Memory B cell (primary cell): ENCODE measurements at regions not wholly inside any gene's neighbourhood (a gene's known extent, or its start where the extent isn't known, plus 50 kb on each side); places are given as distances from the start of the nearest gene placed in this dataset.

Source experiments
- ATAC-seq: fragments of 150-1000 bp; cut with Tn5 transposase; 2 replicates; pipeline ENCODE4 v1.10.0; 2021; ENCODE audit warnings: low read depth, mild to moderate bottlenecking, moderate library complexity
- DNase-seq, 2 donors: peaks; one replicate each; pipeline ENCODE4 v3.0.0; 2022; ENCODE audit warnings: low spot score in 2 of 2
- H3K27ac Mint-ChIP-seq: one replicate; pipeline ENCODE4 v1.8.0; 2022; ENCODE audit warnings: mild to moderate bottlenecking, moderate library complexity, mixed read lengths
- H3K27me3 Mint-ChIP-seq: one replicate; pipeline ENCODE4 v1.8.0; 2022; ENCODE audit warnings: mixed read lengths
- H3K36me3 Mint-ChIP-seq: one replicate; pipeline ENCODE4 v1.8.0; 2022; ENCODE audit warnings: mild to moderate bottlenecking, mixed read lengths
- H3K4me1 Mint-ChIP-seq: one replicate; pipeline ENCODE4 v1.8.0; 2022; ENCODE audit warnings: mixed read lengths
- H3K4me3 Mint-ChIP-seq: one replicate; pipeline ENCODE4 v1.8.0; 2022; ENCODE audit warnings: mild to moderate bottlenecking, moderate library complexity, mixed read lengths
- H3K9me3 Mint-ChIP-seq: one replicate; pipeline ENCODE4 v1.8.0; 2022; ENCODE audit warnings: mixed read lengths

DNA sequence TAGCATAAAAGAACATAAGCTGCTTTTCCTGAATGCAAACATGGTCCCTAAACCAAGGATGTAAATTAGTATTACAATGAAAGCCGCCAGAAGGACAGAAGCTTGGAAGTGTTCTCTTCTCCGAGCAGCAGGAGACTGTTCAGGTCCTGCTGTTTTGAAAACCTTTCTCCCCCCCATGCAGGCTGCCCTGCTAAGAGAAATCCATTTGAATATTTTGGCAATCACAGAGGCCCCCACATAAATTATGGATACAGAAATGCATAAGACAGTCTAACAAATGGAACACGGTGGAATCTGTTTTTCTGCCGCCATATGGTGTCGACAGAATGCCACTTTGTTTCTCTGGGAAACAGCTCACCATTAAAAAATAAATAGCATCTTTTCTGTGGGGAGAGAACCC lies 600.4 kb upstream of the KLHL29 start:
- no peaks in the 10 kb centered on the region for H3K4me1 Mint-ChIP-seq
- no peaks in the 10 kb centered on the region for H3K36me3 Mint-ChIP-seq
- DNase-seq (no peak), ATAC-seq (no peak)
- no peak overlapping the region for H3K27ac Mint-ChIP-seq
- H3K9me3 Mint-ChIP-seq, result no peaks in the 10 kb centered on the region
- H3K4me3 Mint-ChIP-seq, result no peak overlapping the region
- H3K27me3 Mint-ChIP-seq, result no peaks in the 10 kb centered on the region

DNA sequence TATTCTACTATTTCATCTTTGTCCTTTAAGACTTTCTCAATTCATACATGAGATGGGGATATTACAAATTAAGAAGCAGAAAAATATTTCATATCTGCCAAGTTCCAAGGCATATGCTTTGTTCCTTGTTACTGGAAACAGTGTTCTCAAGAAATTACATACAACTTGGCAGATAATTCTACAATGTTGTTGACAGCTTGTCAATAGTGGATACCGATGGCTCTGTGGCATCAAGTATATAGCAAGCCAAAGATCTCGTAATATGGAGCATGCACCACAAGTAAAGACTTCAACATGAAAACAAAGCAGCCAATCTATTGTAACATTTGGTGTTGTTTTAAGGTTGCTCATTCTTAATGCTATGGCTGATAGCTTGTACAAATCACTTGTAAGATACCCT lies 598.2 kb upstream of the KLHL29 start:
- H3K27ac Mint-ChIP-seq, result no peak overlapping the region
- ATAC-seq, result no peak
- no peak overlapping the region for H3K4me3 Mint-ChIP-seq
- DNase-seq, result no peak
- no peaks in the 10 kb centered on the region for H3K36me3 Mint-ChIP-seq
- no peaks in the 10 kb centered on the region for H3K4me1 Mint-ChIP-seq
- no peaks in the 10 kb centered on the region for H3K9me3 Mint-ChIP-seq
- H3K27me3 Mint-ChIP-seq, result no peaks in the 10 kb centered on the region

DNA sequence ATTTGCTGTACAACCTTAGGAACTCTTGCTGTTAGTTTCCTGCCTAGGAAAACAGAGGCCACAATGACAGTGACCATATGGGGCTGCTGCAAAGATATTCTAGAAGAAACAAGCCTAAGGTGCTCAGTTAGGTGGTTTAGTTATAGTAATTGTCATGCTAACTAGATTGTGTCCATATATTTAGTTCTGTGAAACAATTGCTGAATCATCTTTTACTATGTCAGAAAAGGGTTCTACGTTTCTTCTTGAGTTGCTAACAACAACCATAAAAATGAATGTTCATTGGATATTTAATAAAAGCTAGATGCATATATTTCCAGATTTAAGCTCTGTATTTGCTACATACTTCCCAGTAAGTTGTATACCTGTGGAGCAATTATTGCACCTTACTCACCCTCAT lies 597.2 kb upstream of the KLHL29 start:
- Mint-ChIP-seq H3K4me3 (no peak overlapping the region), H3K4me1 (no peaks in the 10 kb centered on the region), H3K27ac (no peak overlapping the region), H3K36me3 (no peaks in the 10 kb centered on the region), H3K27me3 (no peaks in the 10 kb centered on the region), H3K9me3 (no peaks in the 10 kb centered on the region)
- no peak for DNase-seq
- ATAC-seq, result no peak

DNA sequence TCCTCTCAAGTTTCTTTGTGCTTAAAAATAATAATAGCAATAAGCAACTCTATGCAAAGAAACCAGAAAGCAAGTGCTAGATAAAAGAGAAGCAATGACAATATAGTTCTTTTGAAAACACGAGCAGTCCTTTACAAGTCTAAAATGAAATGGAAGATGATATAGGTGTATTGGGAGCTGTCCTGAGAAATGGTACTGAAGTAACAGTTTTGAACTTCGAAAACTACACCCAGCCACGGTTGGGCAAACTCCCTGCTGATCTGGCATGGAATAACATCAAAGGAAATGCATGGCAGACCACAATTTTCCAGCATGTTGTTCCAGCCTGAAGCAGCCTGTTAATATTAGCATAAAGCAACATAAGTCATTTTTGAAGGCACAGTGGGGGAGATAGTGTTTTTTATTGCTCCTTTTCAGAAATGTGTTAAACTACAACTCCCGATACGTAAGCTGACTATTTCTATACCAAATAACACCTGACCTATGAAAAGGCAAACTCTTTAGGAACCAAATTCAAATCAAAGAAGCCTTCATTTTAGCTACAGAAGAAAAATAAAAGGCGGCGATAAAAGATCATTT lies 596.1 kb upstream of the KLHL29 start:
- Mint-ChIP-seq H3K4me1 (no peaks in the 10 kb centered on the region), H3K27ac (no peak overlapping the region), H3K9me3 (no peaks in the 10 kb centered on the region), H3K4me3 (no peak overlapping the region), H3K27me3 (no peaks in the 10 kb centered on the region), H3K36me3 (no peaks in the 10 kb centered on the region)
- ATAC-seq (no peak), DNase-seq (no peak)

DNA sequence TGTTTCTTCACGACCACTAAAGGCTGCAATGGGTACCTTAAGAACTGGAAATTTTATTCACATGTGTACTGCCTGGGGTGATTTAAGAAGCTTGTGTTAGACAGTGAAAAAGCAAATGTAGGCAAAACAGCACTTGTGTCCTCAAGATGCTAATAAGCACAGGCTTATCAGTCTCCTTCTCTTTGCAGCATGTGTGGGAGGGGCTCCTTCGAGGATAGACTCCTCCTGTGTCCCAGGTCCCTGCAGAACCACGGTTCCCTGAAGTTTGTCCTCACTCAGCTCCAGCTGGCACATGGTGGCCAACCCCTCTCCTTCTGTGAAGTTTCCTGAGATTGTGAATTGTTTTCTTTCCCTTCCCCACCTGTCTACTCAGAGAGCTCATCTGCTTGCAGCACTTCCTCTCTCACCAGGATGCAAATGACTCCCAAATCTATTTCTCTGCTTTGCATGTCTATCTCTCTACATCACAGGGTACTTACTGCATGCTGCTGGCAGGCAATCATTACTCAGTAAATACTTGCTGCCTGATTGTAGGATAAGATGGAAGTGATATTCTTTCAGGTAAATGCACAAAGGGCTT lies 589.6 kb upstream of the KLHL29 start:
- Mint-ChIP-seq H3K4me3 (no peak overlapping the region), H3K36me3 (no peaks in the 10 kb centered on the region), H3K4me1 (no peaks in the 10 kb centered on the region), H3K27ac (no peak overlapping the region), H3K9me3 (peaks cover 2% of the 10 kb centered on the region), H3K27me3 (no peaks in the 10 kb centered on the region)
- DNase-seq, result no peak
- ATAC-seq, result no peak

DNA sequence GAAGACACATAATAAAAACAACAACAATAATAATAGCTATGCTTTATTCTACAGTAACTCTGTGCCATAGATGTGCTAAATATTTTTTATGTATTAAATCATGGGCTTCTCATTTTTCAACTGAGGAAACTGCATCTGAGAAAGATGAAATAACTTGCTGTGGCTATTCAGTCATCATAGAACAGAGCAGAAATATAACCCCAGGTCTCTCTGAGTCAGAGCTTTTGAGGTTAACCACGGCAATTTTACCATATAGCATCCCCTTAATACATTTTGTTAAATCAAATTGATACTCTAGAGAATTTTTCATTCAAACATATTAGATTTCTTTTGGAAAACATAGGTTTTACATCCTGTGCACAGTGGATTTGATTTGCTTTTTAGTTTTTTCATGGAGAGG lies 586.6 kb upstream of the KLHL29 start:
- Mint-ChIP-seq H3K36me3 (no peaks in the 10 kb centered on the region), H3K27me3 (no peaks in the 10 kb centered on the region), H3K27ac (no peak overlapping the region), H3K4me3 (no peak overlapping the region), H3K4me1 (no peaks in the 10 kb centered on the region), H3K9me3 (peaks cover 2% of the 10 kb centered on the region)
- DNase-seq (no peak), ATAC-seq (no peak)

DNA sequence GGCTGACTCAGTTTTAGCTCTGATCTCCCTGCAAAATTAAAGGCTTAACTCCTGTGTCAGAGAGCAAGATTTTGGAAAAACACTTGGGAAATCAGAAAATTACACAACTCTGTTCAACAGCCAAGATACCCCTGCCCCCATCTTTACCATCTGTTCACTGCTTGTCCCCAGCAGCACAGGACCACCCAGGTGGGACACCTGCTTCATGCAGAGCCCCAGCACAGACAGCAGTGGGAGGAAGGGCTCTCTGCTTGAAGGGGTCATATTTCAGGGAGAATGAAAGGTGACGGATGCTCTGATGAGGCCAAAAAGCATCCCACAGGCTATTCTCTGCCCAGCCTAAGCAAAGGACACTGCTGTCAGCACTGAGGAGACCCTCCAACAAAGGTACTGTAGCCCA lies 584.6 kb upstream of the KLHL29 start:
- Mint-ChIP-seq H3K9me3 (peaks cover 8% of the 10 kb centered on the region), H3K27ac (no peak overlapping the region), H3K4me3 (no peak overlapping the region), H3K4me1 (no peaks in the 10 kb centered on the region), H3K36me3 (no peaks in the 10 kb centered on the region), H3K27me3 (no peaks in the 10 kb centered on the region)
- ATAC-seq, result no peak
- no peak for DNase-seq

DNA sequence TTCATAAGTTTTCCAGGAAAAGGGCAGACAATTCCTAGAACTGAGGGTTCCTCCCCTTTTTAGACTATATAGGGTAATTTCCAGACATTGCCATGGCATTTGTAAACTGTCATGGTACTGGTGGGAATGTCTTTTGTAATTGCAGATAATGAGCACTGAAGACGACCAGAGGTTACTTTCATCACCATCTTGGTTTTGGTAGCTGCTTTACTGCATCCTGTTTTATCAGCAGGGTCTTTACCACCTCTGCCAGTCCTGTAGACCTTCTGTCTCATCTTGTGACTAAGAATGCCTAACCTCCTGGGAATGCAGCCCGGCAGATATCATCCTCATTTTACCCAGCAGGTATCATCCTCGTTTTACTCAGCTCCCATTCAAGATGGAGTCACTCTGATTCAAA lies 583.9 kb upstream of the KLHL29 start:
- ATAC-seq, result no peak
- Mint-ChIP-seq H3K27me3 (no peaks in the 10 kb centered on the region), H3K4me1 (no peaks in the 10 kb centered on the region), H3K27ac (no peak overlapping the region), H3K36me3 (no peaks in the 10 kb centered on the region), H3K4me3 (no peak overlapping the region), H3K9me3 (peaks cover 8% of the 10 kb centered on the region)
- no peak for DNase-seq

DNA sequence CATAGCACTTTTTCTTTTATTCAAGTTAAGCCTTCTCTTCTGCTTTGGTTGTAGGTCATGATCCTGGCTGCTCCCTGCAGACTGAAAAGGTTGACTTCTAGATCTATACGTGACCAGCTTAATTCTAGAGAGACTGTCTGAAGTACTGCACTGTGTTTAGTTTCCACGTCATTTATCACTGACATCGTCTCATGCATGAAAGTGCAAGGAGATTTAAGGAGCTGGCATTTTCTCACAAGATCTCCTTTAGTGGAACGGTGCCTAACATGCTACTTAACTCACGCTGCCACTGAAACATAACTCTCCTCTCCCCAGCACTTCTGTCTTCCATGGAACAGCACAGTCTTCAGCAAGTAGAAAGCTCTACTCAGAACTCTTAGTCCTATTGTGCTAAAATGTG lies 583.0 kb upstream of the KLHL29 start:
- DNase-seq (no peak), ATAC-seq (no peak)
- no peaks in the 10 kb centered on the region for H3K27me3 Mint-ChIP-seq
- H3K4me3 Mint-ChIP-seq, result no peak overlapping the region
- H3K4me1 Mint-ChIP-seq, result no peaks in the 10 kb centered on the region
- H3K27ac Mint-ChIP-seq, result no peak overlapping the region
- H3K9me3 Mint-ChIP-seq, result peaks cover 9% of the 10 kb centered on the region
- H3K36me3 Mint-ChIP-seq, result no peaks in the 10 kb centered on the region

DNA sequence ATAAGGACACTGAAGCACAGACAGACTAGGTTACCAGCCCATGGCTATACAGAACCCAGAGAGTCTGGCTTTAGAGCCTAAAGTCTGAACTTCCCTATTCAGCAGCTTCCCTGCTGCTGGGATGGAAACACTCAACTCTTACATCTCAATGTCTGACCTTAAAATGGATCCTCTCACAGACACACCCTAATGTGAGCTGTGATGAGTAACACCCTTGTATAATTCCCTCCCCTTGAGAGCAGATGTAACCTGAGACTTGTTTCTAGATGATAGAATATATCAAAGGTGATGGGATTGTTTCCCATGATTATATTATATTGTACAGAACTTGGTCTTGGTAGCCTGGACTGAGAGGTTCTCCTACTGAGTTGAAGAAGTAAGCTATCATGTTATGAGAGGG lies 577.1 kb upstream of the KLHL29 start:
- Mint-ChIP-seq H3K4me3 (no peak overlapping the region), H3K9me3 (peaks cover 8% of the 10 kb centered on the region), H3K27me3 (no peaks in the 10 kb centered on the region)

DNA sequence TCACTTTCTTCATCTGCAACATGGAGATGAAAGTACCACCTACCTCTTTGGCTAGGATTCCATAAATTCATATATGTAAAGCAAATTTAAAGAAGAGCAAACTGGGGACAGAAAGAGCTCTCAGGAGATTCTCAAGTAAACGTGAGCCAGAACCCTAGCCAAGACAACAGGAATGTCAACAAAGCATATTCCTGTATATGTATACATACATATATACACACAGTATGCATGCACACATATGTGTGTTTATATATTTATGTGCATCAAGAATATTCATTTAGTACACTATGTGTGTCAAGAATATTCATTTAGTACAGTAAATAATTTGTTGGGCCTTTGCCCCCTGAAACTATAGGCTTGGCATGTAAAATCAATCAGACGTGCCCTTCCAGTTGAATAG lies 574.4 kb upstream of the KLHL29 start:
- Mint-ChIP-seq H3K4me1 (no peaks in the 10 kb centered on the region), H3K36me3 (no peaks in the 10 kb centered on the region), H3K27me3 (no peaks in the 10 kb centered on the region), H3K4me3 (no peak overlapping the region), H3K9me3 (peaks cover 2% of the 10 kb centered on the region), H3K27ac (no peak overlapping the region)
- ATAC-seq (no peak), DNase-seq (no peak)

More for the DNA sequence above, 577.1 kb upstream of the KLHL29 start:
- ATAC-seq (no peak), DNase-seq (no peak)
- no peak overlapping the region for H3K27ac Mint-ChIP-seq
- no peaks in the 10 kb centered on the region for H3K4me1 Mint-ChIP-seq
- H3K36me3 Mint-ChIP-seq, result no peaks in the 10 kb centered on the region

DNA sequence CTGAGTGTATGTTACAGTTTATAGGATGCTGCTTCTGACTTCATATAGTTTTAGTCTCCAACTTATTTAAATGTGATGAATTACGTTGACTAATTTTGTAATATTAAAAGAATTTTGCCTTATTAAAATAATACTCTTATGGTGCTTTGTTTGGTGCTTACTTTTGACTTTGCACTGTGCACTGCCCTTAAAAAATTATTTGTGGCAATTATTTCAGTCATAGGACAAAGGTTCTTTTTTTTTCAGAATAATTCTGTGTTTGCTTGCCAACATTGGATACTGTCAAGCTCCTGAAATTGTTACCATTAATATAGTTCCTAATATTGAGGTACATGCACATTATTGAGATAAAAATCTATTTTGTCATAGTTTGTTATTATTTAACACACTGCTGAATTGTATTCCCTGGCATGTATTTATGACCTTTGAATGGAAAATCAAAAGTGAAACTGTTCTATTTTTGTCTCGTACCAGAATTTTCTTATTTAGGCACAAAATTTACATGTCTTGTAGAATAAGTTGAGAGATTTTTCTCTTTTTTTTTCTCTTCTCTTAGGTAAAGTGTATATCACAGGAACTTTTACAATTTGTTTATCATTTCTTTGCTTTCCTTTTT lies 572.8 kb upstream of the KLHL29 start:
- Mint-ChIP-seq H3K9me3 (no peaks in the 10 kb centered on the region), H3K27me3 (no peaks in the 10 kb centered on the region), H3K4me1 (no peaks in the 10 kb centered on the region), H3K4me3 (no peak overlapping the region), H3K36me3 (no peaks in the 10 kb centered on the region), H3K27ac (no peak overlapping the region)
- no peak for DNase-seq
- no peak for ATAC-seq

DNA sequence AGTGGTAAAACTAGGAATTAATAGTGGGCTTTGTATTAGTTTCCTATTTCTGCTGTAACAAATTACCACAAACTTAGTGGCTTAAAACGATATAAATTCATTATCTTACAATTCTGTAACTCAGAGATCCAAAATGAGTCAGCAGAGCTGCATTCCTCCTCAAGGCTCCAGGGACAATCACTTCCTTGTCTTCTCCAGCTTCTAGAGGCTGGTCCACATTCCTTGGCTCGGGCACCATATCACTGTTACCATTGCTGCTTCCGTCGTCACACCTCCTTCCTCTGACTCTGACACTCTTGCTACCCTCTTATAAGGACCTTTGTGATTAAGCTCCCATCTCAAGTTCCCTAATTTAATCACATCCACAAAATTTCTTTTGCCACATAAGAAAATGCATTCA lies 567.8 kb upstream of the KLHL29 start:
- DNase-seq, result no peak
- ATAC-seq, result no peak
- H3K36me3 Mint-ChIP-seq, result no peaks in the 10 kb centered on the region
- no peak overlapping the region for H3K27ac Mint-ChIP-seq
- no peak overlapping the region for H3K4me3 Mint-ChIP-seq
- H3K9me3 Mint-ChIP-seq, result peaks cover 2% of the 10 kb centered on the region
- H3K4me1 Mint-ChIP-seq, result no peaks in the 10 kb centered on the region
- peaks cover 1% of the 10 kb centered on the region for H3K27me3 Mint-ChIP-seq

DNA sequence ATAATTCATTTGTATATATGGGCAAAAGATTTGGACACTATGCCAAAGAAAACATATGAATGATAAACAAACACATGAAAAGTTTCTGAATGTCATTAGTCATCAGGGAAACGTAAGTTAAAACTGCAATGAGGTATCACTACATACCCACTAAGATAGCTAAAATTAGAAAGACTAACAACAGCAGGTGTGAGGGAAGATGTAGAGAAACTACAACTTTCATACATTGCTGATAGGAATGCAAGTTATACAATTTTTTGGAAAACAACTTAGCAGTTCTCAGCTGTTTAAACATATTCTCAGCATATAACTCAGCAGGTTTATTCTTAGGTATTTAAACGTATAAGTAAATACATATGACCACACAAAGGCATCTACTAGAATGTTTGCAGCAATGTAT lies 563.5 kb upstream of the KLHL29 start:
- Mint-ChIP-seq H3K27ac (no peak overlapping the region), H3K36me3 (no peaks in the 10 kb centered on the region), H3K4me1 (no peaks in the 10 kb centered on the region), H3K4me3 (no peak overlapping the region), H3K9me3 (peaks cover 2% of the 10 kb centered on the region), H3K27me3 (peaks cover 1% of the 10 kb centered on the region)
- ATAC-seq (no peak), DNase-seq (no peak)

DNA sequence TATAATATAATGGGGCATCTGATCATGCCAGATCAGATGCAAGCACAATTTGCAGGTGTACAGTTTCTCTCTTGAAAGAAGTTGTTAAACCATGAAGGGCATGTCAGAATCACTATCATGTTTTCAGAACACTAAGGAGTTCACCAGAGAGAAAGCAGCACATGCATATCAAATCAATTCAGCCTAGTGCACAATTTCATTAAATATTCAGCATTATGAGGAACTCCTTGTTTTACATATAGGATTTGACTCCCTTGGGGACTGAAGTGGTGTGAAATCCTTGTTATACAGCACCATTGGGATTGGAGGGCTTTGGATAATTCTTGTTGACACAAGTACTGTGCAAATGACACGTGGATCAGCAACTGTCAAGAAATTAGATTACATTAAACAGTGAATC lies 562.1 kb upstream of the KLHL29 start:
- H3K9me3 Mint-ChIP-seq, result no peaks in the 10 kb centered on the region
- no peaks in the 10 kb centered on the region for H3K36me3 Mint-ChIP-seq
- H3K27ac Mint-ChIP-seq, result no peak overlapping the region
- H3K4me3 Mint-ChIP-seq, result no peak overlapping the region
- no peaks in the 10 kb centered on the region for H3K4me1 Mint-ChIP-seq
- no peak for ATAC-seq
- H3K27me3 Mint-ChIP-seq, result peaks cover 1% of the 10 kb centered on the region
- no peak for DNase-seq
